Naive thymus-derived CD8-positive, alpha-beta T cell (primary cell): ENCODE measurements at regions not wholly inside any gene's neighbourhood (a gene's known extent, or its start where the extent isn't known, plus 50 kb on each side); places are given as distances from the start of the nearest gene placed in this dataset.

Experiments
- ATAC-seq, 2 donors: fragments of 150-1000 bp; cut with Tn5 transposase in 1 of 2; sonication (Bioruptor Pico), chemical (Tn5 transposase) in 1 of 2; 1 replicate in 1 of 2; 2 replicates in 1 of 2; pipeline ENCODE4 v1.10.0; 2021; ENCODE audit warnings: mild to moderate bottlenecking in 2 of 2, moderate library complexity in 2 of 2
- POLR2A ChIA-PET: fragments of 350-600 bp; sonication (Branson Sonifier 250); formaldehyde crosslinking; loops from one replicate; lab custom pipeline; 2021; ENCODE audit warnings: antibody characterized with exemption; lab: Charles Lee
- DNase-seq, 10 donors: peaks; one replicate each; pipeline versions ENCODE4 v3.0.0 to v3.0.0-alpha.2; 2020 to 2022
- H3K27ac Mint-ChIP-seq, 10 donors: one replicate each; pipeline ENCODE4 v1.8.0; 2020 to 2022; ENCODE audit warnings: mild to moderate bottlenecking in 10 of 10, mixed read lengths in 10 of 10, moderate library complexity in 4 of 10, inconsistent platforms in 1 of 10
- H3K27me3 Mint-ChIP-seq, 5 donors: one replicate each; pipeline ENCODE4 v1.8.0; 2021 to 2022; ENCODE audit warnings: mixed read lengths in 5 of 5
- H3K36me3 Mint-ChIP-seq, 3 donors: one replicate each; pipeline ENCODE4 v1.8.0; 2020 to 2022; ENCODE audit warnings: mixed read lengths in 3 of 3, mild to moderate bottlenecking in 2 of 3, inconsistent platforms in 1 of 3
- H3K4me1 Mint-ChIP-seq, 4 donors: one replicate each; pipeline ENCODE4 v1.8.0; 2021 to 2022; ENCODE audit warnings: mixed read lengths in 4 of 4
- H3K4me3 Mint-ChIP-seq, 10 donors: one replicate each; pipeline ENCODE4 v1.8.0; 2020 to 2022; ENCODE audit warnings: mild to moderate bottlenecking in 10 of 10, mixed read lengths in 10 of 10, moderate library complexity in 6 of 10, inconsistent platforms in 1 of 10
- H3K9me3 Mint-ChIP-seq, 9 donors: one replicate each; pipeline ENCODE4 v1.8.0; 2020 to 2022; ENCODE audit warnings: mixed read lengths in 9 of 9, mild to moderate bottlenecking in 3 of 9, inconsistent platforms in 1 of 9, moderate library complexity in 1 of 9

DNA sequence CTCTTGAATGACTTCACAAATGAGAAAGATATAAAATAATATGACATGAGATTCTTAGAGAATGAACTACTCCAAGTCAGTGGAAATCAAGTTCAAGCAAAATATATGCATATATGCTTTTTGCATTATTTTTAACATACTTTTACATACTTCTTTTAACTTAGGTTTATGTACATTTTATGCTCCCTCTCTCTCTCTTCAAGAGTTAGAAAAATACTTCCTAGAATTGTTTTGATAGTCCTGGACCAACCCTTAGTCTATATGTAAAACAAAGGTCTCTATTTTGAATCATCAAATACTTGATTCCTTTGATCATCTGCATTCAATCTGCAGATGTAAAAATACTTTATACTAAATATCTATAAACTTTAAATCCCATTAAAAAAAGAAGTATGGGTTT, 187.8 kb downstream of the DEPDC1B start:
- no peaks in the 10 kb centered on the region for H3K36me3 Mint-ChIP-seq
- ATAC-seq (no peak), DNase-seq (no peak)
- H3K4me3 Mint-ChIP-seq = no peak overlapping the region
- H3K4me1 Mint-ChIP-seq = peaks cover 0 to 8% (median 1%) of the 10 kb centered on the region in 4 donors
- POLR2A ChIA-PET = no interaction called here
- peaks cover 0 to 12% (median 6%) of the 10 kb centered on the region in 5 donors for H3K27me3 Mint-ChIP-seq
- H3K9me3 Mint-ChIP-seq = no peaks in the 10 kb centered on the region
- no peak overlapping the region for H3K27ac Mint-ChIP-seq

DNA sequence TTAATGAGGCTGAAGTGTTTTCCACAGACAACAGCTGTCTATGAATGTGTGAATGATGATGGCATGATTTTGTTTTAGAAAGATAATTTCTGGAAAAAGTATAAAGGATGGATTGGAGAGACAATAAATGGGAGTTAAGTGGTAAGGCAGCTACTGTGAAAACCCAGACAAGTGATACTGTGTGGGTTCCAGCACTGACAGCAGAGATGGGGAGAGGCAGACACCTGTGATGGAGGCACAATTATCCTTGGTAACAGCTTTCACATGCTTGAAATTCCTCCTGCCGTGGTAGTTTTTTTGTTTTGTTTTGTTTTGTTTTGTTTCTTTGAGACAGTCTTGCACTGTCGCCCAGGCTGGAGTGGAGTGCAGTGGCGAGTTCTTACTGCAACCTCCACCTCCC, 189.3 kb downstream of the DEPDC1B start:
- no peak overlapping the region for H3K4me3 Mint-ChIP-seq
- no peaks in the 10 kb centered on the region for H3K9me3 Mint-ChIP-seq
- POLR2A ChIA-PET = no interaction called here
- no peak overlapping the region for H3K27ac Mint-ChIP-seq
- H3K27me3 Mint-ChIP-seq = peaks cover 0 to 12% (median 6%) of the 10 kb centered on the region in 5 donors
- H3K4me1 Mint-ChIP-seq = peaks cover 0 to 8% (median 1%) of the 10 kb centered on the region in 4 donors
- DNase-seq (no peak), ATAC-seq (no peak)
- no peaks in the 10 kb centered on the region for H3K36me3 Mint-ChIP-seq

DNA sequence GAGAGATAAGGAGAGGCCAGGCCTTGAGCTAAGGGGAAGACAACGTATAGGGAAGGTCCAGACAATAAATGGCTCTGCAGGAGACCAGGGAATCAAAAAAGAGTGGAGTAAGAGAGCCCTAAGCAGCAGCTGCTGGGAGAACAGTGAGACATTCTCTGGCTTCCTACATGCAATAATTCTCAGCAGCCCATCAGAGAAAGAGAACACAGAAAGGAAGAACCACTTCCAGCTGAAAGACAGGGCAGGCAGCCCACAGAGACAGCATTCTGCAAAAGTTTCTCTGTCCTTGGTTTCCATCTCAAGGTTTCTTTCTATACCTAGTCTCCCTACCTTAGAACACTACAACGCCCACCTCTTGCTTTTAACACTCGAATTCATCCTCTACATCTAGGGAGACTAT, 189.9 kb downstream of the DEPDC1B start:
- Mint-ChIP-seq H3K4me1 (peaks cover 0 to 8% (median 1%) of the 10 kb centered on the region in 4 donors), H3K9me3 (no peaks in the 10 kb centered on the region), H3K27me3 (peaks cover 0 to 12% (median 6%) of the 10 kb centered on the region in 5 donors), H3K4me3 (no peak overlapping the region), H3K27ac (no peak overlapping the region), H3K36me3 (no peaks in the 10 kb centered on the region)
- no peak for ATAC-seq
- POLR2A ChIA-PET = no interaction called here
- DNase-seq = no peak

DNA sequence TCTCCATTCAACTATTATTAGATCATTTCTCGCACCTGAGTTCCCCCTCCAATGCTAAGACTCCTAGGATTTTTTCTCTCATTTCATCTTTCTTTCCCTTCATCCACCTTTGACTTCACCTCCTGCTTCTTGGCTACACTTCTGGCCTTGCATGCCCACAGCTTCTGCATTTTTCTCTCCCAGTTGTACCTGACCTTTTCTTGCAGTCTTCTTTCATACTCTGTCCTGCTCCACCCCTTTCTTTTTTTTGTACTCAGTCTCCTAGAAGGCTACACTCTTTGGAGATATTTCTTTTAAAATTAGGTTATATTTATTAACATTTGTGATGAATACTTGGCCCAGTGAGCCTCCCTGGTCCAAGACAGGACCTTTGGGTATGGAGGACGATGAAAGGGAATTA, 190.4 kb downstream of the DEPDC1B start:
- Mint-ChIP-seq H3K4me1 (peaks cover 0 to 8% (median 1%) of the 10 kb centered on the region in 4 donors), H3K27me3 (peaks cover 0 to 12% (median 6%) of the 10 kb centered on the region in 5 donors), H3K27ac (no peak overlapping the region), H3K4me3 (no peak overlapping the region), H3K9me3 (no peaks in the 10 kb centered on the region), H3K36me3 (no peaks in the 10 kb centered on the region)
- ATAC-seq = no peak
- DNase-seq = no peak
- POLR2A ChIA-PET = no interaction called here

DNA sequence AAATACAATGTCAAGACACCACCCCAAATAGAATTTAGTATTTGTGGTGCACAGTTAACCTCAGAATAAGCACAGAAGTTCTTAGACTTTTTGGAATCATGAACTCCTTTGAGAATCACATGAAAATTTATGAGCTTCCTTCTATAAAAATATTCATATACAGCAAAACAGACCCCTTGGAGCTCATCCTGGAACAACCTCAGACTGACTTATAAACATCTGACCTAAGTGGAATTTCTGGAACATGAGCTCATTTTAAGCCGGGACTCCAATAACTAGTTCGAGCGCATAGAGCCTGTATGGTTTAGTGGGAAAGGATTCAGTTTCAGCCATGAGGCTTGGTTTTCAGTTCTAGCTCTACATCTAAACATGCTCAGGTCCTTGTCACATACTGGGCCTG, 192.3 kb downstream of the DEPDC1B start:
- no peak for ATAC-seq
- POLR2A ChIA-PET = no interaction called here
- Mint-ChIP-seq H3K27me3 (peaks cover 0 to 12% (median 6%) of the 10 kb centered on the region in 5 donors), H3K4me3 (no peak overlapping the region), H3K27ac (no peak overlapping the region), H3K9me3 (peaks cover 0 to 4% (median 2%) of the 10 kb centered on the region in 9 donors), H3K4me1 (peaks cover 0 to 2% (median 1%) of the 10 kb centered on the region in 4 donors), H3K36me3 (no peaks in the 10 kb centered on the region)
- no peak for DNase-seq

DNA sequence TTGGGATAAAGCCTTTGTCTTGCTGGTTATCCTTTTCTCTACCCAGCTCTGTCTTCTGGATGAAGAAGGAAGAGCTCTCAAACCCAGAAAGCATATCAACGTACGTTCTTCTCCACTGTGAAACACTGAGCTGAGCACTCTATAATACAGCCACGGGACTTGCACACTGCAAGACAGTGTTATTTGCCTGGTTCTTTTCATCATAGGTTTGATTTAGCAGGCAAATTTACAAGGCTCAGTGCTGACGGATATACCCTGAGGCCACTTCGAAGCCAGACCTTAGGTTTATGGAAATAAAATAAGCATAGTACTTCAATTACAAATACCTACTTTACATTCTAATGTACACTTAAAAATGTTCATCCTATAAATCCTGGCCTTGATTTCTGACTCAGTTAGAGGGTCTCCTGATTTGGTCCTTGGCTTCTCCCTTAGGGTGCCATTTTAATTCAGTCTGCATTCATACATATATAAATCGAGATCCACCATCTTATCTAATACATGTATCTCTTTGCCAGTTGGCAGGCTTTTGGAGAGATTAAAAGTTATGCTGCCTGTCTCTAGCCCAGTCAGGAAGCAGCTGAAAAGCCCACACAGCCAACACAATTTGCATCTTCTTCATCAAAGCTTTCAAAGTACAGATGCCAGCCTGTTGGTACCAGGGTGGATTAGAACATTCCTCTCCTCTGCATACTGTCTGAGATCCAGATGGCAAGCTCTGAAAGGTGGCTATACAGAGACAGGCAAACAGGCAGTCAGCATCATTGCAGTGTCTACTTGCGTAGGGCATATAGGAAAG, 194.4 kb downstream of the DEPDC1B start:
- no peaks in the 10 kb centered on the region for H3K36me3 Mint-ChIP-seq
- peaks cover 0 to 2% (median under 1%) of the 10 kb centered on the region in 4 donors for H3K4me1 Mint-ChIP-seq
- POLR2A ChIA-PET = no interaction called here
- DNase-seq (no peak), ATAC-seq (no peak)
- no peak overlapping the region for H3K27ac Mint-ChIP-seq
- H3K9me3 Mint-ChIP-seq = peaks cover 0 to 9% (median 2%) of the 10 kb centered on the region in 9 donors
- H3K4me3 Mint-ChIP-seq = no peak overlapping the region
- H3K27me3 Mint-ChIP-seq = peaks cover 0 to 10% (median 4%) of the 10 kb centered on the region in 5 donors

DNA sequence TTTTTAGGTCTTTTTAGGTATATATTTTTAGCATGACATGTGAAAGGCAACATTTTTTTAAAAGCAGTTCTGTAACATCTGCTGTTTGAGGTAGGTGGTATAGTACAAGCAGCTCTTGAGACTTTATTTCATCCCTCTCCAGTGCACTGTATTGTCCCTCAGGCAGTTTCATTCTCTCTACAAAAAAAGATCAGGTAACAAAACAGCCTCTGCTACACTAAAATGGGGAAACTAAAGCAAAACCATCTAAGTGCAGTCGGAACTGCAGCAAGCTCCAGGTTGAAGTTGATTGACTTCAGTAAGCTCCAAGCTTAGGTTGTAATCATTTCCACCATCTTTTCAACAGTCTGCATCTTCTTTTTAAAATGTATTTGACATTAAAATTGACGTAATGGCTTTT, 195.6 kb downstream of the DEPDC1B start:
- no peak for ATAC-seq
- POLR2A ChIA-PET = no interaction called here
- DNase-seq = no peak
- peaks cover 0 to under 1% (median 0%) of the 10 kb centered on the region in 4 donors for H3K4me1 Mint-ChIP-seq
- H3K36me3 Mint-ChIP-seq = no peaks in the 10 kb centered on the region
- H3K27me3 Mint-ChIP-seq = peaks cover 0 to 1% (median under 1%) of the 10 kb centered on the region in 5 donors
- peaks cover 0 to 9% (median 2%) of the 10 kb centered on the region in 9 donors for H3K9me3 Mint-ChIP-seq
- H3K27ac Mint-ChIP-seq = no peak overlapping the region
- H3K4me3 Mint-ChIP-seq = no peak overlapping the region

DNA sequence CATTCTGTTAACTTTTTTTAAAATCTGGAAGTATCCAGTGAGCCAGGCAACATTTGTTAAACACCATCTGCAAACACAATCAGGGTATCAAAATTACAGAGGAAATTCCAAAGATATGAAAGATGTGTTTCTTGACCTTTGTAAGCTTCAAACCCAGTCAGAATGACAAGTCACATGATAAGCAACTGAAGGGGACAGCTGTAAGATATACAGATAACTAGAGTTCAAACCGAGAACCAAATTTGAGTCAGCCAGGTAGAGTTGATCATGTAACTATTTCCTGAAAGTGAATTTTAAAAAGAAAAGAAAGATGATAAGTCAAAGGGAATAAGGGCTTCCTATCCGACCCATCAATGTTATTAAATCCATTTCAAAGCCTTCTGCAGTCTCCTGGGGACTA, 196.2 kb downstream of the DEPDC1B start:
- Mint-ChIP-seq H3K36me3 (no peaks in the 10 kb centered on the region), H3K4me3 (no peak overlapping the region), H3K27me3 (peaks cover 0 to 1% (median 0%) of the 10 kb centered on the region in 5 donors), H3K9me3 (peaks cover 0 to 9% (median 2%) of the 10 kb centered on the region in 9 donors), H3K4me1 (no peaks in the 10 kb centered on the region), H3K27ac (no peak overlapping the region)
- POLR2A ChIA-PET = no interaction called here
- no peak for ATAC-seq
- DNase-seq = no peak

DNA sequence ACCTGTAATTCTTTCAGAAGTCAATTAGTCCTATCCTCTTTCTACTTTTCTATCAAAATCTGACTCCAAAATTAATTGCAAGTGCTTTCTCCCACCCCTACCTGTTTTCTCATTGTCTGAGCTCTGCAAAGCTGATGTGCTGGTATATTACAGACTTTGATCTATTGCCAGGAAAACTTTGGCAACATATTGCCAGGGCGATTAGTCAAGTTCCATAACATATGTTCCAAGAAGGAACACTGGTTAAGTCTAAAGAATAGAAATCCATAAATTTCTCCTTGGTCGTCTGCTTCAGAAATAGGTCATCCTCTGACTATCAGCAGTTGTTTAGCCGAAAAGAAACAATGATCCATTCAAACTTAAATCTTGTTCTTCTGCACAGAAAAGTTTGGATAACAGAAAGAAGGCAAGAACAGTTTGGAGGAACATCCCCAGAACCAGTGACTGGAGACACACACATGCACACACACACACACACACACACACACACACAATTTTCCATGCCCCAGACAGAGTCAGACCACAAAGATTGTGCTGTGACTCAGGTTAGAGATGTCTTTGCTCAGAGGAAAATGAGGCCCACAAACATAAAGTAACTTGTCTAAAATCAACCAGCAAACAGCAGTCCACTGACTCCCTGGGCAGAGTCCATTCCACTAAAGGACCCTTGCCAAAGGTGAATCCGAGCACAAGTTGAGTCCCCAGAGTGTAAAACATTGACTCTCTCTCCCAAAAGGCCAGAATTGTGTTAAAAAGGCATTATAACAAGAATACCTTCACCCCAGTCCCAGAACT, 202.1 kb downstream of the DEPDC1B start:
- H3K27ac Mint-ChIP-seq = peak overlapping the region in 1 of 10 donors; percentile 59

DNA sequence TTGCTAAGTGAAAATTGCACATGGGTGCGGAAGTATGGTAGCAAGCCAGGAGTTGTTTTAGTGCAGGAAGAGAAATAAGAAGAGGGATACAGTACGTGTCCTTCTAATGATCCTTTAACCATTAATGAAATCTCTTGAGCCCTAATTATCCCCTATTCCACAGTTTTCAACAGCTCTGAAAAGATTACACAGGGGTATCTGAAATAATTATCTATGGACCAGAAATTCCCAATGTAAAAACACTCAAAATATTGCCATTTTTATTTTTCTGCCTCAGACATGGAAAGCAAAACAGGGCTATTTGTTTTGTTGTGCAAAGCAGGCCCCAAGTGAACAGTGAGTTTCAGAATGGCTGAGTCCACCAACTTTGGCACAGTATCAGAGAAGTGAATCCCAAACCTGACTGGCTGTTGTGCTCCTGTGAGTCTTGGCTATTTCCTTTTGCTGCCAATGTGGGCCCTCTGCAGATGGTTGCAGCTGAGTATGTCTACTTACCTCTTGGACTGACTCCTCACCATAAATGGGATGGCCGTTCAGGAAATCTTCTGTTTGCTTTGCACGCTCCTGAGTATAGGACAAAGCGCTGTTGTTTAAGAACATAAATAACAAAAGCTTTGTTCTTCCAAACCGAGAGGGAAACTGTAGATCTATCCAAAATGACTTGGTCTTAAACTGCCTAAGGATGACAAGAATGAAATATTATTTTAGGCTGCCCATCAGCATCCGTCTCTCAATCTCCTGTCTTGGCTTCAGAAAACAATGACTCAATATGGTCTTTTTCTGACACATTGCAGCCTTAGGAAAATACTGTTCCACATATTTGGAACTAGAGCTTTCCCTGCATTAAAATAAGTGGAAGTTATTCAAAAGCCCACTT, 204.1 kb downstream of the DEPDC1B start:
- peaks cover 0 to 1% (median 0%) of the 10 kb centered on the region in 5 donors for H3K27me3 Mint-ChIP-seq
- peaks cover 0 to 12% (median 0%) of the 10 kb centered on the region in 4 donors for H3K4me1 Mint-ChIP-seq
- H3K9me3 Mint-ChIP-seq = peaks cover 0 to 2% (median 0%) of the 10 kb centered on the region in 9 donors
- POLR2A ChIA-PET = no interaction called here
- H3K27ac Mint-ChIP-seq = no peak overlapping the region
- ATAC-seq (no peak), DNase-seq (no peak)
- no peaks in the 10 kb centered on the region for H3K36me3 Mint-ChIP-seq
- no peak overlapping the region for H3K4me3 Mint-ChIP-seq

More for the DNA sequence above, 202.1 kb downstream of the DEPDC1B start:
- DNase-seq (no peak), ATAC-seq (no peak)
- POLR2A ChIA-PET = no interaction called here
- Mint-ChIP-seq H3K27me3 (peaks cover 0 to 1% (median 0%) of the 10 kb centered on the region in 5 donors), H3K4me1 (peaks cover 0 to 12% (median 0%) of the 10 kb centered on the region in 4 donors), H3K36me3 (no peaks in the 10 kb centered on the region), H3K9me3 (peaks cover 0 to 8% (median 0%) of the 10 kb centered on the region in 9 donors), H3K4me3 (no peak overlapping the region)

DNA sequence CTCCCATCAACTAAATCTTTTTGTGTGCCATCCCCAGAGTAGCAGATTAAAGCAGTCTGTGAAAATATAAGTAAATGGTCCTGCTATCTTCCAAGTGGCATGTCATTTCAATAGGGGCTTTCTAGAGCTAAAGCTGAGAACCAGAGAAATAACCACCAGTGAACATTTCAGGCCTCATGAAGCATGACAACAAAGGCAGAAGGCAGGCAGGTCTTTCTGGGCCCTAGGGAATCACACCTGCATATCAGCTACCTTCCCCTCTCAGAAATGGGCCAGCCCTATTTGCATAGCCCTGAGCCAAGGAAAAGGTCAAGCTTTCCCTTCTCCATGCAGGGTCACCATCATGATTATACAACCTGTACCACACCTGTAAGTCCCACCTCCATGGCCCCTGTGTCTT, 205.3 kb downstream of the DEPDC1B start:
- no peak overlapping the region for H3K4me3 Mint-ChIP-seq
- ATAC-seq (no peak), DNase-seq (no peak)
- H3K9me3 Mint-ChIP-seq = peaks cover 0 to 2% (median 0%) of the 10 kb centered on the region in 9 donors
- H3K4me1 Mint-ChIP-seq = peaks cover 0 to 12% (median 0%) of the 10 kb centered on the region in 4 donors
- no peaks in the 10 kb centered on the region for H3K36me3 Mint-ChIP-seq
- H3K27ac Mint-ChIP-seq = no peak overlapping the region
- peaks cover 0 to 1% (median 0%) of the 10 kb centered on the region in 5 donors for H3K27me3 Mint-ChIP-seq
- POLR2A ChIA-PET = no interaction called here

DNA sequence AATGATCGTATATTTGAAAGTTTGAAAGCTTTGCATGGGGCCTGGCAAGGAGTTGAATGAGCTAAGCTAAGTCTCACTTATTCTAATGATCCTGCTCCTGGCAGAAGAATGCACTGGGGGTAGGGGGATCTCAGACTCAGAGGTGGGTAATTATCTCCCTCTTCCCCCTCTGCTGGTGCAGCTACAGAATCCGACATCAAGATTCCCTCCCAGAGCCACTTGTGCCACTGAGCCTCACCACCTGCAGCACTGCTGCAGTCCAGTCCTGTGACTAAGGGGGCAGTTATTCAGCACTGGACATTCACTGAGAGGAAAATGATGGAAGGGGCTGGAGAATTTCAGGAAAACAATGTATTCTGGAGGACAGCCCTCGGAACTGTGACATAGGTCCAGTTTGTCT, 205.8 kb downstream of the DEPDC1B start:
- POLR2A ChIA-PET = no interaction called here
- no peaks in the 10 kb centered on the region for H3K36me3 Mint-ChIP-seq
- ATAC-seq = no peak
- H3K27me3 Mint-ChIP-seq = peaks cover 0 to 1% (median 0%) of the 10 kb centered on the region in 5 donors
- peaks cover 0 to 12% (median 0%) of the 10 kb centered on the region in 4 donors for H3K4me1 Mint-ChIP-seq
- DNase-seq = no peak
- H3K9me3 Mint-ChIP-seq = peaks cover 0 to 2% (median 0%) of the 10 kb centered on the region in 9 donors
- no peak overlapping the region for H3K27ac Mint-ChIP-seq
- H3K4me3 Mint-ChIP-seq = no peak overlapping the region
